Common myeloid progenitor, CD34-positive (primary cell): ENCODE measurements at regions not wholly inside any gene's neighbourhood (a gene's known extent, or its start where the extent isn't known, plus 50 kb on each side); places are given as distances from the start of the nearest gene placed in this dataset.
A peak's percentile ranks its signal among the peaks of the same experiment; 100 is the strongest.

ENCODE experiments used
- CTCF ChIA-PET: fragments of 350-600 bp; sonication (Branson Sonifier 250); formaldehyde crosslinking; loops from one replicate; lab custom pipeline; 2021; ENCODE audit warnings: antibody characterized with exemption; lab: Charles Lee
- POLR2A ChIA-PET: fragments of 350-600 bp; sonication (Branson Sonifier 250); formaldehyde crosslinking; loops from one replicate; lab custom pipeline; 2021; ENCODE audit warnings: antibody characterized with exemption; lab: Charles Lee
- DNase-seq, 3 donors: peaks; one replicate each; pipeline versions ENCODE4 v3.0.0 to v3.0.0-alpha.2; 2013
- H3K27ac ChIP-seq, 2 experiments: 1 replicate in 1 of 2; 2 replicates in 1 of 2; pipeline ENCODE4 v1.7.0; 2013; ENCODE audit warnings: inconsistent platforms in 2 of 2, low read length in 2 of 2, mild to moderate bottlenecking in 2 of 2, low read depth in 1 of 2, moderate library complexity in 1 of 2; ENCODE audit not compliant: severe bottlenecking in 2 of 2, insufficient read depth in 1 of 2, poor library complexity in 1 of 2
- H3K27me3 ChIP-seq, 5 experiments: replicated peaks in 2 of 5; 1 replicate in 3 of 5; 2 replicates in 2 of 5; pipeline versions ENCODE4 v1.6.1 to v1.7.0; 2013; ENCODE audit warnings: low read length in 4 of 5, mild to moderate bottlenecking in 2 of 5, moderate library complexity in 2 of 5, inconsistent platforms in 1 of 5; ENCODE audit not compliant: insufficient read depth in 5 of 5, control insufficient read depth in 4 of 5
- H3K36me3 ChIP-seq, 4 experiments: 1 replicate in 2 of 4; 2 replicates in 2 of 4; pipeline versions ENCODE4 v1.6.1 to v1.7.0; 2013; ENCODE audit warnings: low read length in 3 of 4, control low read depth in 1 of 4, mild to moderate bottlenecking in 1 of 4; ENCODE audit not compliant: control insufficient read depth in 4 of 4, insufficient read depth in 4 of 4
- H3K4me1 ChIP-seq, 4 experiments: 1 replicate in 3 of 4; 2 replicates in 1 of 4; pipeline versions ENCODE4 v1.6.1 to v1.7.1; 2013; ENCODE audit warnings: low read length in 3 of 4, mild to moderate bottlenecking in 3 of 4, control low read depth in 1 of 4, inconsistent platforms in 1 of 4, moderate library complexity in 1 of 4; ENCODE audit not compliant: control insufficient read depth in 4 of 4, insufficient read depth in 4 of 4; ENCODE audit errors: control extremely low read depth in 1 of 4
- H3K4me3 ChIP-seq, 7 experiments: 1 replicate in 4 of 7; 2 replicates in 3 of 7; pipeline versions ENCODE4 v1.5.1 to v1.7.0; 2013; ENCODE audit warnings: mild to moderate bottlenecking in 7 of 7, low read length in 6 of 7, moderate library complexity in 6 of 7, inconsistent platforms in 2 of 7, low read depth in 2 of 7, control low read depth in 1 of 7; ENCODE audit not compliant: insufficient read depth in 4 of 7, control insufficient read depth in 1 of 7; ENCODE audit errors: extremely low read depth in 1 of 7
- H3K9me3 ChIP-seq, 5 experiments: 1 replicate in 4 of 5; 2 replicates in 1 of 5; pipeline versions ENCODE4 v1.6.1 to v1.7.1; 2013; ENCODE audit warnings: low read length in 4 of 5, mild to moderate bottlenecking in 2 of 5, inconsistent platforms in 1 of 5, low read depth in 1 of 5, moderate library complexity in 1 of 5; ENCODE audit not compliant: control insufficient read depth in 4 of 5, insufficient read depth in 2 of 5; ENCODE audit errors: control extremely low read depth in 1 of 5
- WGBS: methylation state at CpG from one replicate; pipeline ENCODE4 v1.1.5; 2013; ENCODE audit not compliant: insufficient coverage; 5-methylcytosine and 5-hydroxymethylcytosine counted together

DNA sequence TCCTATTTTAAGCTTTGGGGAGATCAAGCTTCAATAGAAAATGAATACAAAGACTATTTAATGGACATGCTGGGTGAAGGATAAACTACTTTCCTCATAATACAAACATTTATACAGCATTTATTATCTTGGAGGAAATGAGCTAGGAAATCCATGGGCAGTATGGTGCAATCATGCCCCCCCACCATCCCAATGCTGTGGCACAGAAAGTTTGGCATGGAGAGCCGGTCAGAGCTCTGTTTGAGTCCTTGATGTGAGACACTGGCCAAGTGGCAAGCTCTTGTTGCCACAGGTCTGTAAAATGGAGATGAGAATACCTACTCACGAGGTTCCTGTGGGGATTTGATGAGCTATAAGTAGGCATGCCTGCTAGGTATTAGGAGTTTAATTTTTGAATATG lies 120.6 kb downstream of the MAB21L3 start:
- Histone ChIP-seq H3K9me3 (no peaks in the 10 kb centered on the region), H3K27ac (no peak overlapping the region), H3K27me3 (no peaks in the 10 kb centered on the region), H3K4me1 (no peaks in the 10 kb centered on the region), H3K4me3 (no peak overlapping the region), H3K36me3 (no peaks in the 10 kb centered on the region)
- POLR2A ChIA-PET, result no interaction called here
- WGBS, result 100% methylated on average over 1 of the region's 2 CpGs
- CTCF ChIA-PET, result interaction anchor here (1.2 kb wide), 2 partner anchors 9 to 255 kb away, joined by 4 to 5 read pairs; no protein-coding TSS in a partner anchor
- no peak for DNase-seq

- DNase-seq, result peak in 2 of 3 donors; percentile 27 to 32
- Histone ChIP-seq H3K4me3 (no peak overlapping the region), H3K4me1 (no peaks in the 10 kb centered on the region), H3K27me3 (no peaks in the 10 kb centered on the region), H3K9me3 (no peaks in the 10 kb centered on the region), H3K27ac (no peak overlapping the region), H3K36me3 (no peaks in the 10 kb centered on the region)
- CTCF ChIA-PET, result interaction anchor here (0.7 to 1.1 kb wide), 2 partner anchors 11 to 58 kb away, joined by 3 read pairs; no protein-coding TSS in a partner anchor
- WGBS, result 17% methylated on average over 1 of the region's 2 CpGs
- POLR2A ChIA-PET, result no interaction called here
These were observed 121.9 kb downstream of the MAB21L3 start for GRCh38 chr1:116232989-116233514.

DNA sequence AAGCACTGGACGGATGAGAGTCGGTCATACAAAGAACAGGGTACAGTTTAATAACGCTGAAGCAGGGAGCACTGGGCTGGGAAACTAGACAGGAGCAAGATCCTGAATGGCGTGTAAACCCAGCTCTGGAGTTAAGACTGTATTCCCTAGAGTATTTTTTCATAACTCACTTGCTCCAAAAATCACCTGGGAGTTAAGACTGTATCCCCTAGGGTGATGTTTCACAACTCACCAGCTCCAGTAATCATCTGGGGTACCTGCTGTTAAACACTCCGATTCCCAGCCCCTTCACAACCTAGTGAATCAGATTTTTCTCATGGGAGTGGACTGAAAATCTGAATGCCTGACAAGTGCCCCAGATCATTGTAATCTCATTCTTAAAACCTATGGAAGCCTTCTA lies 123.2 kb downstream of the MAB21L3 start:
- DNase-seq, result no peak
- no peaks in the 10 kb centered on the region for H3K36me3 ChIP-seq
- 98% methylated on average over 5 of the region's 5 CpGs for whole genome bisulfite sequencing
- ChIA-PET POLR2A (no interaction called here), CTCF (no interaction called here)
- H3K4me1 ChIP-seq, result no peaks in the 10 kb centered on the region
- no peak overlapping the region for H3K4me3 ChIP-seq
- H3K27me3 ChIP-seq, result no peaks in the 10 kb centered on the region
- H3K9me3 ChIP-seq, result no peaks in the 10 kb centered on the region
- no peak overlapping the region for H3K27ac ChIP-seq

- CTCF ChIA-PET, result no interaction called here
- Histone ChIP-seq H3K27ac (no peak overlapping the region), H3K9me3 (no peaks in the 10 kb centered on the region), H3K36me3 (no peaks in the 10 kb centered on the region), H3K27me3 (no peaks in the 10 kb centered on the region), H3K4me1 (peaks cover 0 to 13% (median 5%) of the 10 kb centered on the region in 4 experiments), H3K4me3 (no peak overlapping the region)
- DNase-seq, result no peak
- POLR2A ChIA-PET, result no interaction called here
- no CpG with 5 or more reads among the region's 1 CpG for WGBS
These were observed 128.7 kb downstream of the MAB21L3 start for GRCh38 chr1:116239916-116240315.

DNA sequence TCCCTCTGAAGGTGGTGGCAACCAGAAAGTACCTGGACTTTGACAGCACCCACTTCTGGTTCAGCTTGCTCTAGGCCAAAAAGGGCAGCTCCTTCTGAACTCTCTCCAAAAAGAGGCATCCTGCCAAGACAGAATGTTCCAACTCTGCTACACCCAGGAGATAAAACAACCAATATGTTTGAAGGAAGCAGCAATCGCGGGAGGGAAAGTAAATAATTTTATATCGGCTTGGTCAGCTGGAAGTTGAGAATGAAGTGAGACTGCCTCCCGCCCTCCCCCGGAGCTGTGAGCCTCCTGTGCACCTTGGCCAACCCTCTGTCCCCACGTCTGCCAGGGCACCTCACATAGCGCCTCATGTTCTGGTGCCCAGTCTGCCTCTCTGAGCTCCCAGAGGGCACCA lies 130.3 kb upstream of the ATP1A1 start:
- H3K4me3 ChIP-seq, result no peak overlapping the region
- no peak for DNase-seq
- POLR2A ChIA-PET, result no interaction called here
- peaks cover 0 to 13% (median 5%) of the 10 kb centered on the region in 4 experiments for H3K4me1 ChIP-seq
- no peaks in the 10 kb centered on the region for H3K36me3 ChIP-seq
- no peaks in the 10 kb centered on the region for H3K9me3 ChIP-seq
- CTCF ChIA-PET, result interaction anchor here (1.3 kb wide), 1 partner anchor 9 kb away, joined by 5 read pairs; no protein-coding TSS in a partner anchor
- no peak overlapping the region for H3K27ac ChIP-seq
- 97% methylated on average over 4 of the region's 7 CpGs for WGBS
- no peaks in the 10 kb centered on the region for H3K27me3 ChIP-seq

DNA sequence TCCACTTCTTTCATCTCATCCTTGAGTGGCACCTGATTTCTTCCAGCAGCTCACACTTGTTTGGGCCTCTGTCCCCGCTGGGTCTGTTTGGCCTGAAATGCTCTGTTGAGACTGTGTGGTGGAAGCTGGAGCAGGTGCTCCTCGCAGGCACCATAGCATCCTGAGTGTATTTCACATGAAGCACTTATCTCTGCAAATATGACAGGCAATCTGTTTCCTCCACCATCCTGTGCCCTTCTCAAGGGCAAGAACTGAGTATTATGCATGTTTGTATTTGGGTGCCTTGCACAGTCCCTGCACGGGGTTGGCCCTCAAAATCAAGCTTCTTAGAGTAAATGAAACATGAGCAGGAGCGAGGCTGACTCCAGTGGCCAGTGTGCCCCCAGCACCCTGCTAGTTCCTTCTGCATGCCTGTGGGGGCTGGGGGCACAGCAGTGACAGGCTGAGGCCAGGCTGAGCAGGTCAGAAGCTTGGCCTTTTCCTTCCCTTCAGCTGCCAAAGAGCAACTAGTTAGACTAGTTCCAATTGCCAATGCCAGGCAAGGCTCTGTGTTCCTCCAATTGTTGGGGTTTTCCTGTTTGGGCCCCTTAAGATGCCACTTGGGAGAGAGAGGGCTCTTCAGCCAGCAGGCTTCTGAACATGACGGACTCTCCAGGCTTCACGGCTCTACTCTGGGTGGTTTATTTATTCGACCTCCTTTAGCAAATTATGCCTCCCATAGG lies 129.6 kb upstream of the ATP1A1 start:
- peaks cover 0 to 13% (median 5%) of the 10 kb centered on the region in 4 experiments for H3K4me1 ChIP-seq
- H3K36me3 ChIP-seq, result no peaks in the 10 kb centered on the region
- ChIA-PET POLR2A (interaction anchor here (0.5 to 1.0 kb wide), 3 partner anchors 78 to 1104 kb away, joined by 3 read pairs; no protein-coding TSS in a partner anchor), CTCF (interaction anchor here (0.9 to 1.3 kb wide), 2 partner anchors 8 to 10 kb away, joined by 3 to 5 read pairs; no protein-coding TSS in a partner anchor)
- 31% methylated on average over 5 of the region's 7 CpGs for WGBS
- peak; percentile 16 to 88 (median 75) for DNase-seq
- H3K27me3 ChIP-seq, result no peaks in the 10 kb centered on the region
- H3K9me3 ChIP-seq, result no peaks in the 10 kb centered on the region
- no peak overlapping the region for H3K27ac ChIP-seq
- no peak overlapping the region for H3K4me3 ChIP-seq

- DNase-seq, result peak in 1 of 3 donors; percentile 12
- CTCF ChIA-PET, result interaction anchor here (0.5 kb wide), 1 partner anchor 51 kb away, joined by 3 read pairs; no protein-coding TSS in a partner anchor
- Histone ChIP-seq H3K9me3 (no peaks in the 10 kb centered on the region), H3K27me3 (no peaks in the 10 kb centered on the region), H3K27ac (no peak overlapping the region), H3K36me3 (no peaks in the 10 kb centered on the region), H3K4me1 (peaks cover 0 to 13% (median 5%) of the 10 kb centered on the region in 4 experiments), H3K4me3 (no peak overlapping the region)
- WGBS, result 100% methylated on average over 1 of the region's 3 CpGs
- POLR2A ChIA-PET, result no interaction called here
These were observed 126.9 kb upstream of the ATP1A1 start for GRCh38 chr1:116246174-116246573.
